ENCODE measurements at regions not wholly inside any gene's neighbourhood (a gene's known extent, or its start where the extent isn't known, plus 50 kb on each side); places are given as distances from the start of the nearest gene placed in this dataset.

- no peak for TF ChIP-seq CTCF (IDR thresholded peaks at IDR 0.05; ENCODE audit: insufficient read depth, low read depth, low read length)
- no peak for TF ChIP-seq EZH2 (IDR thresholded peaks at IDR 0.05; ENCODE audit: insufficient read depth, low read length)
These were observed 529.8 kb upstream of the IGFBP3 start for GRCh38 chr7:46450886-46451285.
